ENCODE measurements at regions not wholly inside any gene's neighbourhood (a gene's known extent, or its start where the extent isn't known, plus 50 kb on each side); places are given as distances from the start of the nearest gene placed in this dataset.

GRCh38 chr14:80310938-80311750 lies 99.8 kb upstream of the DIO2 start:
- no peak for TF ChIP-seq CTCF (IDR thresholded peaks at IDR 0.05)
- TF ChIP-seq RAD21 (IDR thresholded peaks at IDR 0.05; ENCODE audit: low read length) = no peak
- TF ChIP-seq SMC3 (IDR thresholded peaks at IDR 0.05; ENCODE audit: low read depth, low read length) = no peak
- TF ChIP-seq RFX5 (IDR thresholded peaks at IDR 0.05; ENCODE audit: low read length) = no peak
- TF ChIP-seq EP300 (IDR thresholded peaks at IDR 0.05; ENCODE audit: borderline replicate concordance in 1 of 2, low read depth in 1 of 2, low read length in 1 of 2) = no peak
- no peak for TF ChIP-seq EZH2phosphoT487 (IDR thresholded peaks at IDR 0.05; ENCODE audit: borderline replicate concordance, low read depth)
- TF ChIP-seq FOXJ3 (CRISPR knock-in tag; IDR thresholded peaks at IDR 0.05) = no peak
